HepG2 (cell line): ENCODE measurements at regions not wholly inside any gene's neighbourhood (a gene's known extent, or its start where the extent isn't known, plus 50 kb on each side); places are given as distances from the start of the nearest gene placed in this dataset.

ENCODE experiments used
- ATAC-seq: fragments of 200-7000 bp; cut with Tn5 transposase; 3 replicates; pipeline ENCODE4 v1.9.1; 2020; ENCODE audit warnings: mild to moderate bottlenecking, moderate library complexity
- BruUV-seq: library from RNA; stranded (reverse); fragments of 400-500 nt; replicated peaks from 2 replicates; lab custom pipeline; 2021; lab: Mats Ljungman, UMichigan
- CTCF ChIA-PET: fragments of 300-600 bp; formaldehyde crosslinking; extraction: SDS; loops from one replicate; lab custom pipeline; 2021; ENCODE audit warnings: low total read pairs, inconsistent platforms, low intra/inter-chr PET ratio; lab: Yijun Ruan, JAX
- POLR2A ChIA-PET: fragments of 350-600 bp; sonication (Branson Sonifier 250); formaldehyde crosslinking; loops from one replicate; lab custom pipeline; 2020; ENCODE audit warnings: antibody characterized with exemption, inconsistent platforms; lab: Yijun Ruan, JAX
- DNase-seq: peaks from one replicate; pipeline ENCODE4 v3.0.0-alpha.2; 2015; ENCODE audit warnings: low spot score
- FAIRE-seq: peaks from 3 replicates; lab custom pipeline; 2011; peaks lifted over from hg19 to GRCh38; lab: Jason Lieb, UNC
- H2AFZ ChIP-seq: one replicate; pipeline ENCODE4 v1.6.1; 2011; ENCODE audit warnings: low read length, inconsistent platforms
- H3K27ac ChIP-seq: fragments of 300-600 bp; 3 replicates; pipeline ENCODE4 v1.8.0; 2011; ENCODE audit warnings: mixed run types, mild to moderate bottlenecking, mixed read lengths, low read length, inconsistent platforms; ENCODE audit not compliant: insufficient read depth; ENCODE audit errors: extremely low read length
- H3K27me3 ChIP-seq, 2 experiments: fragments of 200-600 bp in 1 of 2; 2 replicates in 1 of 2; 3 replicates in 1 of 2; pipeline versions ENCODE4 v1.6.0 to v1.8.0; 2011; ENCODE audit warnings: low read length in 2 of 2, mild to moderate bottlenecking in 2 of 2, moderate library complexity in 2 of 2, inconsistent platforms in 1 of 2; ENCODE audit not compliant: insufficient read depth in 2 of 2, control insufficient read depth in 1 of 2
- H3K36me3 ChIP-seq, 2 experiments: fragments of 200-600 bp in 1 of 2; replicated peaks in 1 of 2; 2 replicates in 1 of 2; 3 replicates in 1 of 2; pipeline versions ENCODE4 v1.5.1 to v1.8.0; 2011; ENCODE audit warnings: low read length in 2 of 2, inconsistent platforms in 1 of 2; ENCODE audit not compliant: insufficient read depth in 2 of 2, control insufficient read depth in 1 of 2
- H3K4me1 ChIP-seq: 2 replicates; pipeline ENCODE4 v1.5.1; 2012; ENCODE audit warnings: low read length, inconsistent platforms; ENCODE audit not compliant: insufficient read depth
- H3K4me2 ChIP-seq: 2 replicates; pipeline ENCODE4 v1.6.0; 2011; ENCODE audit warnings: low read depth, low read length, inconsistent platforms
- H3K4me3 ChIP-seq, 3 experiments: fragments of 200-600 bp in 1 of 3; sonication (generic), shearing (Covaris generic) in 1 of 3; replicated peaks in 1 of 3; 2 replicates each; pipeline ENCODE4 v1.5.1; 2011 to 2016; ENCODE audit warnings: low read length in 3 of 3, inconsistent platforms in 2 of 3, low read depth in 2 of 3, mild to moderate bottlenecking in 2 of 3, control low read depth in 1 of 3, mixed read lengths in 1 of 3; ENCODE audit not compliant: insufficient read depth in 1 of 3
- H3K79me2 ChIP-seq: one replicate; pipeline ENCODE4 v1.6.1; 2011; ENCODE audit warnings: low read length, inconsistent platforms; ENCODE audit not compliant: insufficient read depth
- H3K9ac ChIP-seq: 2 replicates; pipeline ENCODE4 v1.6.0; 2011; ENCODE audit warnings: mild to moderate bottlenecking, low read depth, low read length, inconsistent platforms; ENCODE audit not compliant: insufficient read depth
- H3K9me3 ChIP-seq: 2 replicates; pipeline ENCODE4 v1.5.1; 2012; ENCODE audit warnings: mild to moderate bottlenecking, low read length
- H4K20me1 ChIP-seq: 2 replicates; pipeline ENCODE4 v1.6.0; 2011; ENCODE audit warnings: inconsistent platforms, mild to moderate bottlenecking, low read length, moderate library complexity; ENCODE audit not compliant: insufficient read depth
- SNAPC4 ChIP-seq: sonication (generic); formaldehyde crosslinking; IDR thresholded peaks from 2 replicates; pipeline ENCODE4 v1.4.0; 2020; ENCODE audit warnings: mild to moderate bottlenecking, missing genetic modification reagents
- ZBTB21 ChIP-seq: sonication (generic); formaldehyde crosslinking; IDR thresholded peaks from 2 replicates; pipeline ENCODE4 v1.4.0; 2020; ENCODE audit warnings: missing genetic modification reagents
- ZNF451 ChIP-seq: sonication (generic); formaldehyde crosslinking; IDR thresholded peaks from 2 replicates; pipeline ENCODE4 v1.5.0; 2020; ENCODE audit warnings: mild to moderate bottlenecking, missing genetic modification reagents
- ZNF629 ChIP-seq: sonication (generic); formaldehyde crosslinking; conservative IDR thresholded peaks from 2 replicates; pipeline ENCODE4 v1.5.0; 2020; ENCODE audit warnings: missing genetic modification reagents
- ZNF720 ChIP-seq: sonication (generic); formaldehyde crosslinking; IDR thresholded peaks from 2 replicates; pipeline ENCODE4 v1.4.0; 2020; ENCODE audit warnings: missing genetic modification reagents
- ZSCAN30 ChIP-seq: sonication (generic); formaldehyde crosslinking; IDR thresholded peaks from 2 replicates; pipeline ENCODE4 v1.5.0; 2020; ENCODE audit warnings: mild to moderate bottlenecking, missing genetic modification reagents
- WGBS: methylation state at CpG from one replicate; pipeline ENCODE4 v1.1.6; 2017; ENCODE audit warnings: low lambda C conversion rate; 5-methylcytosine and 5-hydroxymethylcytosine counted together
- in situ Hi-C: cut with HindIII; loops from 2 replicates; pipeline ENCODE4 v1.10.0; 2017; ENCODE audit warnings: low pct_unique_long_range_greater_than_20kb; ENCODE audit not compliant: extremely low pct_ligation_motif_present
- intact Hi-C: fragments of 100-400 bp; cut with micrococcal nuclease; formaldehyde crosslinking; loops from one replicate; pipeline ENCODE4 v1.10.0; 2022; ENCODE audit not compliant: unreplicated experiment

GRCh38 chr5:7131680-7132079 is 264.3 kb upstream of the ADCY2 start:
- FAIRE-seq = no peak
- Histone ChIP-seq H3K36me3 (no peaks in the 10 kb centered on the region), H3K9ac (no peak overlapping the region), H2AFZ (no peak overlapping the region), H3K27me3 (no peaks in the 10 kb centered on the region), H3K79me2 (no peaks in the 10 kb centered on the region), H3K9me3 (no peaks in the 10 kb centered on the region), H3K4me3 (no peak overlapping the region), H4K20me1 (no peaks in the 10 kb centered on the region), H3K4me1 (no peaks in the 10 kb centered on the region), H3K27ac (no peak overlapping the region), H3K4me2 (no peak overlapping the region)
- intact Hi-C loops = no loop called here
- no peak for DNase-seq
- ChIA-PET POLR2A (no interaction called here), CTCF (no interaction called here)
- in situ Hi-C loops = no loop called here
- ATAC-seq = no peak
- WGBS = under 1% methylated on average over 4 of the region's 4 CpGs
- BruUV-seq = no TSS peak
- TF ChIP-seq ZNF720 (CRISPR knock-in tag) (no peak), SNAPC4 (no peak), ZNF629 (no peak), ZNF451 (CRISPR knock-in tag) (no peak), ZBTB21 (CRISPR knock-in tag) (no peak), ZSCAN30 (CRISPR knock-in tag) (no peak)
